Esophagus muscularis mucosa (tissue), 4 donors: ENCODE measurements at regions not wholly inside any gene's neighbourhood (a gene's known extent, or its start where the extent isn't known, plus 50 kb on each side); places are given as distances from the start of the nearest gene placed in this dataset.

Experiments used
- DNase-seq: peaks from one replicate; pipeline ENCODE4 v3.0.0-alpha.2; 2017; ENCODE audit errors: extremely low spot score
- H3K27ac ChIP-seq, 4 donors: fragments of 200-600 bp; sonication (generic); replicated peaks in 1 of 4; 1 replicate in 3 of 4; 2 replicates in 1 of 4; pipeline ENCODE4 v1.5.1; 2016 to 2019; ENCODE audit warnings: mild to moderate bottlenecking in 1 of 4
- H3K27me3 ChIP-seq, 4 donors: fragments of 200-600 bp; sonication (generic); one replicate each; pipeline versions ENCODE4 v1.5.1 to v1.6.0; 2016 to 2019
- H3K36me3 ChIP-seq, 4 donors: fragments of 200-600 bp; sonication (generic); one replicate each; pipeline ENCODE4 v1.5.1; 2016 to 2019
- H3K4me1 ChIP-seq, 4 donors: fragments of 200-600 bp; sonication (generic); one replicate each; pipeline ENCODE4 v1.5.1; 2016 to 2019
- H3K4me3 ChIP-seq, 4 donors: fragments of 200-600 bp; sonication (generic); 1 replicate in 2 of 4; 2 replicates in 2 of 4; pipeline ENCODE4 v1.5.1; 2016 to 2019; ENCODE audit warnings: mild to moderate bottlenecking in 4 of 4, moderate library complexity in 1 of 4
- H3K9me3 ChIP-seq, 4 donors: fragments of 200-600 bp; sonication (generic); 1 replicate in 3 of 4; 2 replicates in 1 of 4; pipeline ENCODE4 v1.5.1; 2016 to 2019
- EP300 ChIP-seq: sonication (generic); formaldehyde crosslinking; IDR thresholded peaks from one replicate; pipeline ENCODE4 v1.6.1; 2017; ENCODE audit warnings: antibody characterized with exemption
- POLR2A ChIP-seq: fragments of 450-650 bp; IDR thresholded peaks from one replicate; pipeline ENCODE4 v1.6.1; 2017; ENCODE audit warnings: antibody characterized with exemption, moderate library complexity, mild to moderate bottlenecking, low read depth
- POLR2AphosphoS5 ChIP-seq, 2 donors: sonication (generic); formaldehyde crosslinking; IDR thresholded peaks; one replicate each; pipeline ENCODE4 v1.6.1; 2017; ENCODE audit warnings: antibody characterized with exemption in 2 of 2
- WGBS: methylation state at CpG from one replicate; pipeline ENCODE4 v1.1.5; 2018; 5-methylcytosine and 5-hydroxymethylcytosine counted together
- intact Hi-C: fragments of 100-400 bp; cut with DNase I; formaldehyde crosslinking; loops from one replicate; pipeline ENCODE4 v1.15.1; 2023
- TF ChIP-seq, protein P1 (sequence below), 3 experiments: fragments of 200-600 bp in 2 of 3; fragments of 450-650 bp in 1 of 3; sonication (generic) in 2 of 3; IDR thresholded peaks; one replicate each; pipeline ENCODE4 v1.5.1; 2017 to 2019; ENCODE audit warnings: antibody characterized with exemption in 3 of 3, mild to moderate bottlenecking in 2 of 3, moderate library complexity in 1 of 3

DNA sequence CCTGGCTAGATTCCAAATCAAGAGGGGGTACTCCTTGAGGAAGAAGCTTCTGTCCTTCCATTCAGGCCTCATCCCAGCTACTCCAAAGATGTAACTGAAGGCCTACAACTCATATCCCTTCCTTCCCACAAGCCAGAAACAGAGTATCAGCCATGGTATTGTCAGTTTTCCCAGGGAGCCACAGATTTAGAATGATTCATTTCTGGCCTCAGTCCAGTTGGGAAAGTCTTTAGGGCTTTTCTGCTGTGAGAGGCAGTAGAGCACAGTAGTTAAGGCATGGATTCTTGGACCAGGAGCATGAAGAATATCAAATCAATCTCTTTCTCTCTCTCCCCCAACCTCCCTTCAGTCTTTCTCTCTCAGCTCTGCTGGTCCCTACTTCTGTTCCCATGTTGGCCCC lies 505.0 kb downstream of the BCOR start:
- Histone ChIP-seq H3K4me3 (no peak overlapping the region), H3K27me3 (no peaks in the 10 kb centered on the region), H3K27ac (no peak overlapping the region), H3K9me3 (no peaks in the 10 kb centered on the region), H3K4me1 (no peaks in the 10 kb centered on the region), H3K36me3 (no peaks in the 10 kb centered on the region)
- TF ChIP-seq, protein P1, sequence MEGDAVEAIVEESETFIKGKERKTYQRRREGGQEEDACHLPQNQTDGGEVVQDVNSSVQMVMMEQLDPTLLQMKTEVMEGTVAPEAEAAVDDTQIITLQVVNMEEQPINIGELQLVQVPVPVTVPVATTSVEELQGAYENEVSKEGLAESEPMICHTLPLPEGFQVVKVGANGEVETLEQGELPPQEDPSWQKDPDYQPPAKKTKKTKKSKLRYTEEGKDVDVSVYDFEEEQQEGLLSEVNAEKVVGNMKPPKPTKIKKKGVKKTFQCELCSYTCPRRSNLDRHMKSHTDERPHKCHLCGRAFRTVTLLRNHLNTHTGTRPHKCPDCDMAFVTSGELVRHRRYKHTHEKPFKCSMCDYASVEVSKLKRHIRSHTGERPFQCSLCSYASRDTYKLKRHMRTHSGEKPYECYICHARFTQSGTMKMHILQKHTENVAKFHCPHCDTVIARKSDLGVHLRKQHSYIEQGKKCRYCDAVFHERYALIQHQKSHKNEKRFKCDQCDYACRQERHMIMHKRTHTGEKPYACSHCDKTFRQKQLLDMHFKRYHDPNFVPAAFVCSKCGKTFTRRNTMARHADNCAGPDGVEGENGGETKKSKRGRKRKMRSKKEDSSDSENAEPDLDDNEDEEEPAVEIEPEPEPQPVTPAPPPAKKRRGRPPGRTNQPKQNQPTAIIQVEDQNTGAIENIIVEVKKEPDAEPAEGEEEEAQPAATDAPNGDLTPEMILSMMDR (IDR thresholded peaks at IDR 0.05) = no peak
- no peak for TF ChIP-seq POLR2AphosphoS5 (IDR thresholded peaks at IDR 0.05)
- TF ChIP-seq POLR2A = no peak
- TF ChIP-seq EP300 = no peak
- intact Hi-C loops = no loop called here
- DNase-seq = no peak

DNA sequence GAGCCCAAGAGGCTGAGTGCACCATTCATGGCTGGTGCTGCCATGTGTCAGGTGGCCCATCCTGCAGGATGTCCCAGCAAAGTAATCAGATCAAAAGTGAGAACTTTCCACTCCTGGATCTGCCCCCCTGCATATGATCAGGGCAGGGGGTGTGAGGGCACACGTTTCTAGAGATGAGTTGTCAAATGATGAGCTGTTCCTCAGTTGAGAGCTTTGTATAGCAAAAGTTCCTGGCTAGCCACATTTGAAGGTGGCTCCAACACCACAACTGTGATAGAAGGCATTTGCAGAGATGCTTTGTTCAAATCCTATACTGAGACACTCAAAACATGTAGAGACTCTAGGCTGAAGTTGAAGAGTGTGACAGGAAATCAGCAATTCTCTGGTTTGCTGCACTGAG lies 501.8 kb downstream of the BCOR start:
- DNase-seq = no peak
- Histone ChIP-seq H3K27me3 (no peaks in the 10 kb centered on the region), H3K9me3 (no peaks in the 10 kb centered on the region), H3K27ac (no peak overlapping the region), H3K36me3 (no peaks in the 10 kb centered on the region), H3K4me1 (no peaks in the 10 kb centered on the region), H3K4me3 (no peak overlapping the region)
- TF ChIP-seq, protein P1 (IDR thresholded peaks at IDR 0.05) = no peak
- TF ChIP-seq POLR2A (no peak), POLR2AphosphoS5 (IDR thresholded peaks at IDR 0.05) (no peak), EP300 (no peak)
- intact Hi-C loops = no loop called here
- WGBS = no CpG with 5 or more reads among the region's 1 CpG

DNA sequence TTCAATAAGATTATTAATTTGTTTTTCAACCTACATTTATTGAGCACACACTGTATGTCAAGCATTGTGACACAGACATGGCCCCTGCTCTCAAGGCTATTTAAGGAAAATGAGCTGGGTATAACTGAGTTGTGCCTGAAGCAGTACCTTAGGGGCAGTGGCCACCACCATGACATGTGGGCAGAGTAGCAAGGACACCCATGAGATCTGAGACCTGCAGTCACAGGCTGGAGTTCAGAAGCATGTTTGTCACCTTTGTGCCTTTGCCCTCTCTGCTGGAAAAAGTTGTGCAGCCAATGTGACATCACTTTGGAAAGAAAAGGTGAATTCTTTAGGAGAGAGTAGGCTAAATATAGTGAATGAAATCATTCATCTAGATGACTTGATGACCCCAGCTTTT lies 501.3 kb downstream of the BCOR start:
- no peaks in the 10 kb centered on the region for H3K4me1 ChIP-seq
- intact Hi-C loops = no loop called here
- no peak overlapping the region for H3K27ac ChIP-seq
- no peaks in the 10 kb centered on the region for H3K9me3 ChIP-seq
- H3K4me3 ChIP-seq = no peak overlapping the region
- no peak for DNase-seq
- no peaks in the 10 kb centered on the region for H3K27me3 ChIP-seq
- no peak for TF ChIP-seq POLR2AphosphoS5 (IDR thresholded peaks at IDR 0.05)
- no peak for TF ChIP-seq EP300
- no peak for TF ChIP-seq POLR2A
- TF ChIP-seq, protein P1 (IDR thresholded peaks at IDR 0.05) = no peak
- no peaks in the 10 kb centered on the region for H3K36me3 ChIP-seq

DNA sequence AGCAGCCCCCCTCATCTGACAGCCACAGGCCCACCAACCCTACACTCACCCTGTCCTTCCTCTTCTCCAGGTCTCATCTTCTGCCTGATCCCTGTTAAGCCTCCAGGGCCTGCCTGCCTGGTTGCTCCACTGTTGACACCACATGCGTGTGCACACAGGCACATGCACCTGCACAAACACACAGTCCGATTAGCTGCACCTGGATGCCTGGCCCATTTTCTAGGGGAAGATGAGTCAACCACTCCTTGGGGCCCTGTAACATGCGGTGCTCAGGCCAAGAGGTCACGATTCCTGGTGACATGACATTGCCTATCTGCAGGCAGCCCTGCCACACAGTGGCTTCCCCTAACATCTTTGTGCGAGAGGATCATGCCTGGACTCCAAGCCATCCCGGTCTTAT lies 498.4 kb downstream of the BCOR start:
- WGBS = 76% methylated on average over 6 of the region's 6 CpGs
- H3K4me3 ChIP-seq = no peak overlapping the region
- no peaks in the 10 kb centered on the region for H3K27me3 ChIP-seq
- intact Hi-C loops = no loop called here
- H3K36me3 ChIP-seq = no peaks in the 10 kb centered on the region
- no peak overlapping the region for H3K27ac ChIP-seq
- peaks cover 0 to 18% (median 14%) of the 10 kb centered on the region in 4 donors for H3K4me1 ChIP-seq
- no peak for DNase-seq
- no peaks in the 10 kb centered on the region for H3K9me3 ChIP-seq
- TF ChIP-seq, protein P1 (IDR thresholded peaks at IDR 0.05) = no peak
- no peak for TF ChIP-seq EP300
- no peak for TF ChIP-seq POLR2A
- no peak for TF ChIP-seq POLR2AphosphoS5 (IDR thresholded peaks at IDR 0.05)

DNA sequence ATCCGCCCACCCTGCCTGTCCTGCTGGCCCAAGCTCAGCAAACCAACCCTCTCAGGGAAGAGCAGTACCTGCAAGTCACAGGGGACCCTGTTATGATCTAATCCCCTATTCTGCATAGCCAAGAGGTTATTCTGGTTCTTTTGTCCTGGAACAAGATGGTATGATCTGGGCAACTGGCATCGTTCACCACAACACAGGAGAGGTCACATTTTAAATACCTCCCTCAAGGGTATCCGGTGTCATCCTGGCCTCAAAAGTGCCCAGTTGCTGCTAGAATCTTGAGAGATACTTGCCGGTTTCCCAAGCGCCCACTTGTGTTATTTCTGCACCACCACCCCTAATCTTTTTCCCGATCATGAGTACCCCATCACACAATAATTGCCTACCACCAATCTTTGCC lies 497.5 kb downstream of the BCOR start:
- Histone ChIP-seq H3K27me3 (no peaks in the 10 kb centered on the region), H3K27ac (no peak overlapping the region), H3K9me3 (no peaks in the 10 kb centered on the region), H3K4me3 (no peak overlapping the region), H3K4me1 (peaks cover 0 to 18% (median 14%) of the 10 kb centered on the region in 4 donors), H3K36me3 (no peaks in the 10 kb centered on the region)
- intact Hi-C loops = no loop called here
- TF ChIP-seq EP300 (no peak), POLR2A (no peak), POLR2AphosphoS5 (IDR thresholded peaks at IDR 0.05) (no peak)
- TF ChIP-seq, protein P1 (IDR thresholded peaks at IDR 0.05) = no peak
- DNase-seq = no peak
- 79% methylated on average over 3 of the region's 6 CpGs for WGBS
